ENCODE measurements at regions not wholly inside any gene's neighbourhood (a gene's known extent, or its start where the extent isn't known, plus 50 kb on each side); places are given as distances from the start of the nearest gene placed in this dataset.

DNA sequence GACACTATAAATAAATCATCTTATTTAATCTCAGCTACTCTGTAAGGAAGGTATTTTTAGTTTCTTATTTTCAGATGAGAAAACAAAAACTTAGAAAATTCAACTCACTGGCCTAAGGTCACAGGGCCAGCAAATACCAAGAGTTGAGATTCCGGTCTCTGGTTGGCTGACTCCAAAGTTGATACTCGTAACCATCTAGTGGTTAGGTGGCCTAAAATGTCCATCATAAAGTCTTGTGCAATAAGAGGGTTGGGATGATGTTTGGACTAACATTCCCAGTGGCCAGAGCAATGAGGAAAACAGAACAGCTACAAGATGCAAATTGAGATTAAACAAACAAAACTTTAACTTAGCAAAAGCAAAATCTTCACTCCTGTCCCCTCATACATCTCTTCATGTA, 360.3 kb downstream of the FIGN start:
- H3K9me3 ChIP-seq (ENCODE audit: low read length): no peaks in the 10 kb centered on the region
- intact Hi-C loops (cut with micrococcal nuclease): no loop called here
- DNase-seq (no peak), ATAC-seq (no peak)
- CTCF ChIA-PET: no interaction called here
- H3K4me3 ChIP-seq (ENCODE audit: low read length): no peak overlapping the region
- BruUV-seq (replicated peaks): no TSS peak
- H3K9me2 ChIP-seq (replicated peaks; ENCODE audit: low read length): no peaks in the 10 kb centered on the region
- H3K27me3 ChIP-seq (ENCODE audit: low read length): no peaks in the 10 kb centered on the region
- H4K20me1 ChIP-seq (ENCODE audit: low read length): no peaks in the 10 kb centered on the region
- H3K79me2 ChIP-seq (ENCODE audit: low read length): no peaks in the 10 kb centered on the region
- H3K4me1 ChIP-seq (ENCODE audit: insufficient read depth, low read length): no peaks in the 10 kb centered on the region
- TF ChIP-seq, protein P1, sequence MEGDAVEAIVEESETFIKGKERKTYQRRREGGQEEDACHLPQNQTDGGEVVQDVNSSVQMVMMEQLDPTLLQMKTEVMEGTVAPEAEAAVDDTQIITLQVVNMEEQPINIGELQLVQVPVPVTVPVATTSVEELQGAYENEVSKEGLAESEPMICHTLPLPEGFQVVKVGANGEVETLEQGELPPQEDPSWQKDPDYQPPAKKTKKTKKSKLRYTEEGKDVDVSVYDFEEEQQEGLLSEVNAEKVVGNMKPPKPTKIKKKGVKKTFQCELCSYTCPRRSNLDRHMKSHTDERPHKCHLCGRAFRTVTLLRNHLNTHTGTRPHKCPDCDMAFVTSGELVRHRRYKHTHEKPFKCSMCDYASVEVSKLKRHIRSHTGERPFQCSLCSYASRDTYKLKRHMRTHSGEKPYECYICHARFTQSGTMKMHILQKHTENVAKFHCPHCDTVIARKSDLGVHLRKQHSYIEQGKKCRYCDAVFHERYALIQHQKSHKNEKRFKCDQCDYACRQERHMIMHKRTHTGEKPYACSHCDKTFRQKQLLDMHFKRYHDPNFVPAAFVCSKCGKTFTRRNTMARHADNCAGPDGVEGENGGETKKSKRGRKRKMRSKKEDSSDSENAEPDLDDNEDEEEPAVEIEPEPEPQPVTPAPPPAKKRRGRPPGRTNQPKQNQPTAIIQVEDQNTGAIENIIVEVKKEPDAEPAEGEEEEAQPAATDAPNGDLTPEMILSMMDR (conservative IDR thresholded peaks at IDR 0.05; ENCODE audit: low read depth, low read length): no peak
- TF ChIP-seq EZH2phosphoT487 (IDR thresholded peaks at IDR 0.05; ENCODE audit: borderline replicate concordance, low read length) (no peak), EZH2 (IDR thresholded peaks at IDR 0.05; ENCODE audit: low read length, unreplicated experiment) (no peak)
- no peaks in the 10 kb centered on the region for H3K36me3 ChIP-seq (ENCODE audit: low read depth, low read length)
- POLR2A ChIA-PET (ENCODE audit: unreplicated experiment): interaction anchor here (0.9 kb wide), 1 partner anchor 1714 kb away, joined by 4 read pairs; no protein-coding TSS in a partner anchor
- no peaks in the 10 kb centered on the region for H3F3A ChIP-seq (ENCODE audit: low read length, unreplicated experiment)
- H3K9ac ChIP-seq (ENCODE audit: low read length): no peak overlapping the region
- H3K27ac ChIP-seq (ENCODE audit: low read length): no peak overlapping the region
- no peak overlapping the region for H2AFZ ChIP-seq (ENCODE audit: low read length)
- no peak overlapping the region for H3K4me2 ChIP-seq (ENCODE audit: low read length)

DNA sequence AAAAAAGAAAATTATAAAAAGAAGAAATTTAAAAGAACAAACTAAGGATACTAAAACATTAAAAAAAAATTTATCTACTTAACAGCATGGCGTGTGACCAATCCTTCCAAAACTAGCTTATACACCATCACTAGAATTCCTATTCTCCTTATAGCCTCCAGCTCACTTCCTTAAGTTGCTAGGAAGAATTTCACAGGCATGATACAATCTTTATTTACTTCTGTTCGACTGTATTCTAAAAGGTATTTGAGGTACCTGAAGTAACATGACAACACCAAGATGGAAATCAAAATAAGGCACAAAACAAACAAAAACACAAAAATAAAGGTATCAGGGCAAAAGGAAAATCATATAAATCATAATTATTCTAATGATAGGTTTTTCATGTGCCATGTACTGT, 360.7 kb downstream of the FIGN start:
- Histone ChIP-seq H4K20me1 (ENCODE audit: low read length) (no peaks in the 10 kb centered on the region), H3F3A (ENCODE audit: low read length, unreplicated experiment) (no peaks in the 10 kb centered on the region), H3K9me2 (replicated peaks; ENCODE audit: low read length) (no peaks in the 10 kb centered on the region), H3K4me3 (ENCODE audit: low read length) (no peak overlapping the region), H3K4me1 (ENCODE audit: insufficient read depth, low read length) (no peaks in the 10 kb centered on the region), H3K79me2 (ENCODE audit: low read length) (no peaks in the 10 kb centered on the region), H3K9ac (ENCODE audit: low read length) (no peak overlapping the region), H3K36me3 (ENCODE audit: low read depth, low read length) (no peaks in the 10 kb centered on the region), H3K4me2 (ENCODE audit: low read length) (no peak overlapping the region), H3K27ac (ENCODE audit: low read length) (no peak overlapping the region), H3K27me3 (ENCODE audit: low read length) (no peaks in the 10 kb centered on the region), H3K9me3 (ENCODE audit: low read length) (no peaks in the 10 kb centered on the region), H2AFZ (ENCODE audit: low read length) (no peak overlapping the region)
- TF ChIP-seq, protein P1 (conservative IDR thresholded peaks at IDR 0.05; ENCODE audit: low read depth, low read length): no peak
- TF ChIP-seq EZH2 (IDR thresholded peaks at IDR 0.05; ENCODE audit: low read length, unreplicated experiment) (no peak), EZH2phosphoT487 (IDR thresholded peaks at IDR 0.05; ENCODE audit: borderline replicate concordance, low read length) (no peak)
- ATAC-seq (no peak), DNase-seq (no peak)
- ChIA-PET POLR2A (ENCODE audit: unreplicated experiment) (interaction anchor here (0.9 kb wide), 1 partner anchor 1714 kb away, joined by 4 read pairs; no protein-coding TSS in a partner anchor), CTCF (no interaction called here)
- intact Hi-C loops (cut with micrococcal nuclease): no loop called here
- no TSS peak for BruUV-seq (replicated peaks)

DNA sequence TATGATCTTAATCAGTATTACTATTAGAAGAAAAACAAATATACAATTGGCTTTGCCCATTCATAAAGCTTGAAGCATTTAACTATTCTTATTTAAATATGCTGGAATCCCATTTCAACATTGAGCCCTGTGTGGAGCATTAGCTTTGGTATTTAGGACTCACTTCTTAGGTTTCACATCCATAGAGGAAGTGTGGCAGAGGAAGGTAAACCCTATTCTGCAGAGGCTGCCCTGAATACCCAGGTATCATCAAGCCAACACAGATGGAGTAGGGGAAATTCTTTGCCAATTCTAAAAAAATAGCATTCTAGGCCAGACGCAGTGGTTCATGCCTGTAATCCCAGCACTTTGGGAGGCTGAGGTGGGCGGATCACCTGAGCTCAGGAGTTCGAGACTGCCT, 361.5 kb downstream of the FIGN start:
- ATAC-seq: no peak

More for the DNA sequence above, 361.5 kb downstream of the FIGN start:
- ChIA-PET CTCF (no interaction called here), POLR2A (ENCODE audit: unreplicated experiment) (interaction anchor here (0.7 to 0.9 kb wide), 2 partner anchors 600 to 672 kb away, joined by 3 to 6 read pairs; no protein-coding TSS in a partner anchor)
- Histone ChIP-seq H2AFZ (ENCODE audit: low read length) (no peak overlapping the region), H3K36me3 (ENCODE audit: low read depth, low read length) (no peaks in the 10 kb centered on the region), H3K4me2 (ENCODE audit: low read length) (no peak overlapping the region), H3K4me1 (ENCODE audit: insufficient read depth, low read length) (no peaks in the 10 kb centered on the region), H3K9me2 (replicated peaks; ENCODE audit: low read length) (no peaks in the 10 kb centered on the region), H3K4me3 (ENCODE audit: low read length) (no peak overlapping the region), H3K9me3 (ENCODE audit: low read length) (no peaks in the 10 kb centered on the region), H4K20me1 (ENCODE audit: low read length) (no peaks in the 10 kb centered on the region), H3K27me3 (ENCODE audit: low read length) (no peaks in the 10 kb centered on the region), H3K9ac (ENCODE audit: low read length) (no peak overlapping the region), H3K79me2 (ENCODE audit: low read length) (no peaks in the 10 kb centered on the region), H3F3A (ENCODE audit: low read length, unreplicated experiment) (no peaks in the 10 kb centered on the region), H3K27ac (ENCODE audit: low read length) (no peak overlapping the region)
- no peak for DNase-seq
- intact Hi-C loops (cut with micrococcal nuclease): no loop called here
- TF ChIP-seq, protein P1 (conservative IDR thresholded peaks at IDR 0.05; ENCODE audit: low read depth, low read length): no peak
- TF ChIP-seq EZH2phosphoT487 (IDR thresholded peaks at IDR 0.05; ENCODE audit: borderline replicate concordance, low read length) (no peak), EZH2 (IDR thresholded peaks at IDR 0.05; ENCODE audit: low read length, unreplicated experiment) (no peak)
- BruUV-seq (replicated peaks): no TSS peak

All from PC-3 (cell line).